PC-9 (cell line): ENCODE measurements at regions not wholly inside any gene's neighbourhood (a gene's known extent, or its start where the extent isn't known, plus 50 kb on each side); places are given as distances from the start of the nearest gene placed in this dataset.

Experiments used
- BruUV-seq: library from RNA; stranded (reverse); fragments of 400-500 nt; replicated peaks from 2 replicates; lab custom pipeline; 2021; lab: Mats Ljungman, UMichigan
- CTCF ChIA-PET: fragments of 300-600 bp; sonication (Branson Sonifier 250); formaldehyde crosslinking; loops from one replicate; lab custom pipeline; 2022; ENCODE audit warnings: antibody characterized with exemption; lab: Charles Lee
- POLR2A ChIA-PET: fragments of 300-600 bp; sonication (Branson Sonifier 250); formaldehyde crosslinking; loops from one replicate; lab custom pipeline; 2022; ENCODE audit warnings: antibody characterized with exemption; ENCODE audit not compliant: unreplicated experiment; lab: Charles Lee
- DNase-seq, 2 experiments: peaks; one replicate each; pipeline versions ENCODE4 v3.0.0 to v3.0.0-alpha.2; 2015 to 2022; ENCODE audit warnings: mixed read lengths in 1 of 2
- H2AFZ ChIP-seq: fragments of 200-600 bp; sonication (generic); 2 replicates; pipeline ENCODE4 v1.8.1; 2017; ENCODE audit warnings: antibody characterized with exemption
- H3F3A ChIP-seq: fragments of 200-600 bp; sonication (generic); 2 replicates; pipeline ENCODE4 v1.8.1; 2017; ENCODE audit warnings: antibody characterized with exemption, mild to moderate bottlenecking, low read depth; ENCODE audit not compliant: insufficient read depth
- H3K27ac ChIP-seq: fragments of 200-600 bp; sonication (generic); 2 replicates; pipeline ENCODE4 v1.6.1; 2016; ENCODE audit warnings: mixed run types
- H3K27me3 ChIP-seq: fragments of 200-600 bp; sonication (generic); 2 replicates; pipeline ENCODE4 v1.6.1; 2016; ENCODE audit warnings: low read depth, mixed run types; ENCODE audit not compliant: insufficient read depth
- H3K36me3 ChIP-seq: fragments of 200-600 bp; sonication (generic); 2 replicates; pipeline ENCODE4 v1.6.1; 2016; ENCODE audit warnings: low read depth, mixed run types
- H3K4me1 ChIP-seq: fragments of 200-600 bp; sonication (generic); replicated peaks from 2 replicates; pipeline ENCODE4 v1.6.1; 2016; ENCODE audit warnings: mixed run types; ENCODE audit not compliant: insufficient read depth
- H3K4me2 ChIP-seq: fragments of 200-600 bp; sonication (generic); 2 replicates; pipeline ENCODE4 v1.6.1; 2017; ENCODE audit warnings: mixed run types
- H3K4me3 ChIP-seq: fragments of 200-600 bp; sonication (generic); 2 replicates; pipeline ENCODE4 v1.6.1; 2016; ENCODE audit warnings: mixed run types
- H3K79me2 ChIP-seq: fragments of 200-600 bp; sonication (generic); 2 replicates; pipeline ENCODE4 v1.6.1; 2017; ENCODE audit warnings: low read depth, mixed run types
- H3K9me2 ChIP-seq: fragments of 200-600 bp; sonication (generic); 2 replicates; pipeline ENCODE4 v1.8.1; 2017; ENCODE audit warnings: mild to moderate bottlenecking; ENCODE audit not compliant: insufficient read depth
- H3K9me3 ChIP-seq: fragments of 200-600 bp; sonication (generic); 2 replicates; pipeline ENCODE4 v1.8.1; 2016; ENCODE audit warnings: low read depth; ENCODE audit not compliant: insufficient read depth
- H4K20me1 ChIP-seq: fragments of 200-600 bp; sonication (generic); 2 replicates; pipeline ENCODE4 v1.8.1; 2017; ENCODE audit not compliant: insufficient read depth
- CTCF ChIP-seq: fragments of 200-600 bp; sonication (generic); conservative IDR thresholded peaks from 2 replicates; pipeline ENCODE4 v1.6.1; 2017; ENCODE audit warnings: mixed run types, antibody characterized with exemption, mild to moderate bottlenecking, moderate library complexity
- EZH2 ChIP-seq: fragments of 200-600 bp; sonication (generic); IDR thresholded peaks from 2 replicates; pipeline ENCODE4 v1.8.0; 2017; ENCODE audit warnings: antibody characterized with exemption, low read depth
- intact Hi-C: fragments of 100-400 bp; cut with micrococcal nuclease; formaldehyde crosslinking; loops from one replicate; pipeline ENCODE4 v1.10.0; 2022; ENCODE audit not compliant: unreplicated experiment

DNA sequence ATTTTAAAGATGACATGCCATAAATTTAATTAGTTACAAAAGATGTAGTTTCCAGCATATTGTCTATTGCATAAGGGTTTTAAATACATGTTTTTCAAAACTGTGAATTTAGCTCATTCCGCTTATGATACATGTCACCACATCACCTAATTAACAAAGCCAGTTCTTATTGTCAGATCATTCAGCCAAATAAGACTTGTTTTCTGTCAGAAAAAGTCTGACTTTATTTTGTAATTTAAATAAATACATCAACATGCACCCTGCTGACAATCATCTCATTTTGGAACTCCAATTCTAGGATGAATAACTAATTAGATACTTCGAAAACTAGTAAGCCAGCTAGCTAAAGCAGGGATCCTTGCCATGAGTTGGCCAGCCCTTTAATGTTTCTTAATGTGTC, 110.9 kb upstream of the APP start:
- no peaks in the 10 kb centered on the region for H3K9me3 ChIP-seq
- no peak overlapping the region for H2AFZ ChIP-seq
- ChIA-PET CTCF (no interaction called here), POLR2A (no interaction called here)
- no peaks in the 10 kb centered on the region for H3F3A ChIP-seq
- no peak for DNase-seq
- intact Hi-C loops, result no loop called here
- H3K79me2 ChIP-seq, result no peaks in the 10 kb centered on the region
- BruUV-seq, result no TSS peak
- no peak for TF ChIP-seq CTCF
- TF ChIP-seq EZH2, result no peak
- no peaks in the 10 kb centered on the region for H3K9me2 ChIP-seq
- no peaks in the 10 kb centered on the region for H3K36me3 ChIP-seq
- H3K27me3 ChIP-seq, result no peaks in the 10 kb centered on the region
- no peaks in the 10 kb centered on the region for H4K20me1 ChIP-seq
- H3K27ac ChIP-seq, result no peak overlapping the region
- H3K4me3 ChIP-seq, result no peak overlapping the region
- no peak overlapping the region for H3K4me2 ChIP-seq
- H3K4me1 ChIP-seq, result no peaks in the 10 kb centered on the region

GRCh38 chr21:26280775-26281174, 110.2 kb upstream of the APP start:
- ChIA-PET POLR2A (no interaction called here), CTCF (no interaction called here)
- intact Hi-C loops, result no loop called here
- no peaks in the 10 kb centered on the region for H3K36me3 ChIP-seq
- H3K4me3 ChIP-seq, result no peak overlapping the region
- DNase-seq, result no peak
- no peak overlapping the region for H3K27ac ChIP-seq
- no TSS peak for BruUV-seq
- H3K4me1 ChIP-seq, result no peaks in the 10 kb centered on the region
- H3K9me2 ChIP-seq, result no peaks in the 10 kb centered on the region
- H3K4me2 ChIP-seq, result no peak overlapping the region
- no peaks in the 10 kb centered on the region for H3K27me3 ChIP-seq
- no peaks in the 10 kb centered on the region for H3K79me2 ChIP-seq
- H2AFZ ChIP-seq, result no peak overlapping the region
- no peaks in the 10 kb centered on the region for H3K9me3 ChIP-seq
- no peak for TF ChIP-seq EZH2
- no peak for TF ChIP-seq CTCF
- H4K20me1 ChIP-seq, result no peaks in the 10 kb centered on the region
- no peaks in the 10 kb centered on the region for H3F3A ChIP-seq

GRCh38 chr21:26280148-26280547, 109.6 kb upstream of the APP start:
- Histone ChIP-seq H3K9me3 (no peaks in the 10 kb centered on the region), H2AFZ (no peak overlapping the region), H3F3A (no peaks in the 10 kb centered on the region), H4K20me1 (no peaks in the 10 kb centered on the region), H3K36me3 (no peaks in the 10 kb centered on the region), H3K4me1 (no peaks in the 10 kb centered on the region), H3K79me2 (no peaks in the 10 kb centered on the region), H3K4me3 (no peak overlapping the region), H3K27me3 (no peaks in the 10 kb centered on the region), H3K27ac (no peak overlapping the region), H3K9me2 (no peaks in the 10 kb centered on the region), H3K4me2 (no peak overlapping the region)
- no peak for DNase-seq
- intact Hi-C loops, result no loop called here
- no peak for TF ChIP-seq CTCF
- TF ChIP-seq EZH2, result no peak
- ChIA-PET CTCF (no interaction called here), POLR2A (no interaction called here)
- BruUV-seq, result no TSS peak
